GM13977 (cell line): ENCODE measurements at regions not wholly inside any gene's neighbourhood (a gene's known extent, or its start where the extent isn't known, plus 50 kb on each side); places are given as distances from the start of the nearest gene placed in this dataset.

Experiments used
- DNase-seq: peaks from one replicate; pipeline ENCODE4 v3.0.0; 2012; ENCODE audit warnings: low spot score
- in situ Hi-C: fragments of 300-500 bp; cut with MboI; formaldehyde crosslinking; loops from one replicate; pipeline ENCODE4 v1.12.0; 2022; ENCODE audit warnings: low sequenced_read_pairs, low pct_unique_long_range_greater_than_20kb, mixed read lengths, inconsistent platforms; ENCODE audit not compliant: unreplicated experiment
- TF ChIP-seq, protein P1 (sequence below): IDR thresholded peaks from 2 replicates; pipeline ENCODE4 v1.5.1; 2012; ENCODE audit warnings: mild to moderate bottlenecking, control low read depth; ENCODE audit not compliant: insufficient read depth; ENCODE audit errors: extremely low read depth, missing control alignments

DNA sequence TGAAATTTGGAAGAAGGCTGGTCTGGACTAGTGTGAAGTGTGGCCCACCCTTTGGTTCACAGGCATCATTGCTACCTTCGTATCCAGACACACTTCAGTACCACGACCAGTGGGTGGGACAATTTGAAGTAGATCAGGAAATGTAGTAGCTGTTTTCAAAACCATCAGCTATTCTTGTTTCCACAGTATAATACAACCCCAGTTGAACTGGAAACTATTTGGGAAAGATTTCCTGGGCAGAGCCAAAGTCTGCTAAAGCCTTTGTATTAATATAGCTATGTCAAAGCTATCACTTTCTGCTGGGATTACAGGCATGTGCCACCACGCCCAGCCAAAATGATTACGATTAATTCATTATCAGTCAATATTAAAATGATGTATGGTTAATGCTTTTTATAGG is 298.8 kb upstream of the RASGRP1 start:
- TF ChIP-seq, protein P1, sequence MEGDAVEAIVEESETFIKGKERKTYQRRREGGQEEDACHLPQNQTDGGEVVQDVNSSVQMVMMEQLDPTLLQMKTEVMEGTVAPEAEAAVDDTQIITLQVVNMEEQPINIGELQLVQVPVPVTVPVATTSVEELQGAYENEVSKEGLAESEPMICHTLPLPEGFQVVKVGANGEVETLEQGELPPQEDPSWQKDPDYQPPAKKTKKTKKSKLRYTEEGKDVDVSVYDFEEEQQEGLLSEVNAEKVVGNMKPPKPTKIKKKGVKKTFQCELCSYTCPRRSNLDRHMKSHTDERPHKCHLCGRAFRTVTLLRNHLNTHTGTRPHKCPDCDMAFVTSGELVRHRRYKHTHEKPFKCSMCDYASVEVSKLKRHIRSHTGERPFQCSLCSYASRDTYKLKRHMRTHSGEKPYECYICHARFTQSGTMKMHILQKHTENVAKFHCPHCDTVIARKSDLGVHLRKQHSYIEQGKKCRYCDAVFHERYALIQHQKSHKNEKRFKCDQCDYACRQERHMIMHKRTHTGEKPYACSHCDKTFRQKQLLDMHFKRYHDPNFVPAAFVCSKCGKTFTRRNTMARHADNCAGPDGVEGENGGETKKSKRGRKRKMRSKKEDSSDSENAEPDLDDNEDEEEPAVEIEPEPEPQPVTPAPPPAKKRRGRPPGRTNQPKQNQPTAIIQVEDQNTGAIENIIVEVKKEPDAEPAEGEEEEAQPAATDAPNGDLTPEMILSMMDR = no peak
- no peak for DNase-seq
- in situ Hi-C loops = no loop called here

DNA sequence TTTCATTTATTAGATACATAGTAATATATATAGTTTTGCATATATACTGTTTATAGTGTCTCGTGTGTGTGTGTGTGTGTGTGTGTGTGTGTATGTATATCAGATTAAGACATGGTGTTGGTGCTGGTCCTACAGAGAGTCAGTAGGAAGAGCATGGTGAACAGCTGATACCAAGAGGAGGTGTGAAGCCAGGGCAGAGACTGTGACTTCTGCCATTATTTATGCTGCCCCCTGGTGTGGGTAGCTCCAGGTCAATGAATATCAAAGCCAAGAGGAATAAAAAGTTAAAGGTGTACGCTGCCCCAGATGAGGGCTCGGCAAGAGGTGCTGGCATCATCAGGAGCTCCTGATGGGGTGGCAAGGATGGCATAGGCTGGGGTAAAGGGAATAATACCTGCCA is 299.5 kb upstream of the RASGRP1 start:
- DNase-seq = no peak
- in situ Hi-C loops = no loop called here
- TF ChIP-seq, protein P1 = no peak

DNA sequence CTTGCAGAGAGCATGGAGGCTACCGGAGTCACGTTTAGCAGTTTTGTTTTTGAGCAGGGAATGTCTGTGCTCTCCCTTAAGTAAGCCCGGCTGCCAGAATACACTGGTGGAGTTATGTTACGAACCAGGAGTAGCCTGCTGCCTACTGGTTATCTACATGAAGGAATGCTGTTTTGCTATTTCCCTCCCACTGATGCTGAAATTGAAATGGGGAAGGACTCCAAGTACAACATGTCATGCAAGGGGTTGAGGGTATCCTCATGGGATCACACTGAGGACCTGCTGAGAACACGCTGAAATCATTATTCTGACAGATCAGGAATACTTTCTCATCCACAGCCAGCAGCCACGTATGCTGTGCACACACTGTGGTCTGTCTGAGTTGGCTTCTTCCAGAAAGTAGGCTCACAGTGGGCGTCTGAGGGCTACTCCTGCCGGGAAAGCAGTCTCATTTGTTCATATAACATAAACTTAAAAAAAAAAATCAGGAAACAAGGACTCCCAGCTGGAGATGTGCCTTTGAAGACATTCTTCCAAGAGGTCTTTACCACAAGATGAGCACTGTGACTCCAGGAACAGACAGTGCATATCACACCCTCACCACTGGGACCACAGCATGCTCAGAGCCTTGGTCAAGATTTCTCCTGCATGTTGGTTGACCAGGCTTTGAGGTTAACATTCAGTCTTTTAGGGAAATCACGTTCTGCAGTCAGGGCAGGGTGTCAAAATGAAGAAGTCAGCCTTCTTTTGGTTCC is 300.4 kb upstream of the RASGRP1 start:
- TF ChIP-seq, protein P1 = no peak
- DNase-seq = no peak
- in situ Hi-C loops = no loop called here

DNA sequence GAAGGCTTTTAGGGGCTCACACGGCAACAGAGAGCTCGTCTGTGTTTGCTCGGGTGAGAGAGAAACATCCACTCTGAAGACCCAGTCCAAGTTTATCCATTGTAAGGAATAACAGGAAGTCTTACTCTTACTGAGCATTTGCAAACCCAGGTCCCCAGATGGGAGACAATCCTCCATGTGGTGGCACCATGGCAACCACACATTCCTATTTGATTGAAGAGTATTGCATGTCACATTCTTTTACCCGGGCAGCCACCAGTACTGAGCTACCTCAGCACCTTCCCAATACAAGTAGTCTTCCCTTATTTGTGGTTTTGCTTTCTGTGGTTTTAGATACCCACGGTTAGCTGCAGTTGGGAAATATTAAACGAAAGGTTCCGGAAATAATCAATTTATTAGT is 302.9 kb upstream of the RASGRP1 start:
- DNase-seq = no peak
- in situ Hi-C loops = no loop called here
- TF ChIP-seq, protein P1 = no peak

DNA sequence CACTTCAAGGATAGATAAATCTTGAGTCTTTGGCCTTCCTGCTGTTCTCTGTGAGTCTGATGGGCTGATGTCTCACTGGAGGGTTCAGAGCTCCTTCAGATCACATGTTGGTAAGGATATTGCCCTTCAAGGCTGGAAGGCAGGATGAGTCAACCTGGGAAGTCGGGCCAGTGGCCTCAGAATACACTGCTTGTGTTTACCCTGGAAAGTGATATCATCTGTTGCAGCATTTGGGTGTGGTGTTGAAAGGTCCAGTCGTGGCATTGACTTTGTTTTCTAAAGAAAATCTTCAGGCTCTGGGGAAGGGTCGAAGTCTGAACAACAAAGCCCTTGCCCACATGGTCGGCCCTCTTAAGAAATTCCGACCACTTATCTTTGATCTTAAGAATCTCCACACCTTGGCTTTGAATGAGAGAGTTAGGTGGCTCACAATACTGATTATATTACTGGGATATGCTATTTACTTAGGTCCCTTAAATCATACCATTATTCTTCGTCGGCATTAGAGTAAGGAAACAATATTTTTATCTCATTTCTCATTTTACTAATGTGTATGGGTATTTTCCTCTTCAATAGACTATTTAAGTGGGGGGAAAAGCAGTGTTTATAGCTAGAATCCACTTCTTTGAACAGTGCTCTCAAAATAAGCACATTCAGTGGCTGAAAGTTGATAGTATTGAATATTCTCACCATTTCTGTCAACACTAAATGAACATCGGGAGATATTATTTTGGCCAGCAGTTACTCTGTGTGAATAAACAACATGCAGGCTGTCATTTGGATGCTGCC is 303.9 kb upstream of the RASGRP1 start:
- TF ChIP-seq, protein P1 = no peak

GRCh38 chr15:38871638-38872037 is 307.0 kb upstream of the RASGRP1 start:
- TF ChIP-seq, protein P1 = no peak
- no peak for DNase-seq
- in situ Hi-C loops = no loop called here

More for the DNA sequence above, 303.9 kb upstream of the RASGRP1 start:
- in situ Hi-C loops = no loop called here
- DNase-seq = no peak
